ENCODE measurements at regions not wholly inside any gene's neighbourhood (a gene's known extent, or its start where the extent isn't known, plus 50 kb on each side); places are given as distances from the start of the nearest gene placed in this dataset.

DNA sequence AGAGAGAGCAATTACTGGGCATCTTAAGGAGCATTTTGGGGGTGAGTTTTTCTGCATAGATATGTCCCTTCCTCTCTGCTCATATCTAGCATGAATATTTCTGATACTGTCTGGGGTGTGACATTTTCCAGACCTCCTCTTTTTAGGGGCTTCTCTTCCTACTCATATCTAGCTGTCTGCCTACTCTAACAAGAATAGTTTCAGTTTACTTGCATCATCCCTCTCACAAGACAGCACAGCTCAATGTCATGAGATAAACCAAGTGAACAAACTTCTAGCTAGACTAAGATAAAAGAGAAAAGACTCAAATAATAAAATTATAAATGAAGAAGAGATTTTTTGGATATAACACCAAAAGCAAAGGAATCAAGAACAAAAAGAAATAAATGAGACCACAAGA lies 419.5 kb upstream of the SORCS1 start:
- H3K4me3 ChIP-seq: no peak overlapping the region
- DNase-seq (ENCODE audit: low read depth, low spot score): no peak
- no peak overlapping the region for H3K27ac ChIP-seq
- no peak overlapping the region for H3K9ac ChIP-seq (ENCODE audit: insufficient read length)
- no peaks in the 10 kb centered on the region for H3K36me3 ChIP-seq (ENCODE audit: insufficient read depth, low read length)
- H3K9me3 ChIP-seq (ENCODE audit: low read depth, low read length): no peaks in the 10 kb centered on the region
- TF ChIP-seq EZH2 (IDR thresholded peaks at IDR 0.05) (no peak), POLR2AphosphoS5 (IDR thresholded peaks at IDR 0.05; ENCODE audit: borderline replicate concordance, low read depth, low read length) (no peak)

DNA sequence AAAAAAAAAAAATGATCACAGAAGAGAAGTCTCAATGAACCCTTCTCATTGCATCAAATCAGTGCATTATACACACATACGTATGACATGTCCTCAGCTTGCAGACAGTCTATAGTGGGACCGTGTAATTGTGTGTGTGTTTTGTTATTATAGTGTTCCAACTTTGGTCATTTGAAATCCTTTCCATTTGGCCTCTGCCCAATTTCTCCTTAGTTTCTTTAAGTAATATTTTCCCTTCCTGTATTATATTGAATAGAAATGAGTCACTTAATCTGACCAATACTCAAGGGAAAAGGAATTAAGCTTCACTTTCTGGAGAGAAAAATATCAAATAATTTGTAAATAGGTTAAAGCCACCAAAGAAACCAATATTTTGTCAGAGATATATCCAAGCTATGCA lies 415.5 kb upstream of the SORCS1 start:
- no peak overlapping the region for H3K4me3 ChIP-seq
- no peak for DNase-seq (ENCODE audit: low read depth, low spot score)
- no peak for TF ChIP-seq FOXP2 (optimal IDR thresholded peaks at IDR 0.05; ENCODE audit: control extremely low read depth, extremely low read length, insufficient read depth)
- TF ChIP-seq POLR2AphosphoS5 (IDR thresholded peaks at IDR 0.05; ENCODE audit: borderline replicate concordance, low read depth, low read length): no peak
- TF ChIP-seq EZH2 (IDR thresholded peaks at IDR 0.05): no peak
- no peak overlapping the region for H3K27ac ChIP-seq
- H3K9me3 ChIP-seq (ENCODE audit: low read depth, low read length): no peaks in the 10 kb centered on the region
- H3K36me3 ChIP-seq (ENCODE audit: insufficient read depth, low read length): no peaks in the 10 kb centered on the region
- no peak overlapping the region for H3K9ac ChIP-seq (ENCODE audit: insufficient read length)

DNA sequence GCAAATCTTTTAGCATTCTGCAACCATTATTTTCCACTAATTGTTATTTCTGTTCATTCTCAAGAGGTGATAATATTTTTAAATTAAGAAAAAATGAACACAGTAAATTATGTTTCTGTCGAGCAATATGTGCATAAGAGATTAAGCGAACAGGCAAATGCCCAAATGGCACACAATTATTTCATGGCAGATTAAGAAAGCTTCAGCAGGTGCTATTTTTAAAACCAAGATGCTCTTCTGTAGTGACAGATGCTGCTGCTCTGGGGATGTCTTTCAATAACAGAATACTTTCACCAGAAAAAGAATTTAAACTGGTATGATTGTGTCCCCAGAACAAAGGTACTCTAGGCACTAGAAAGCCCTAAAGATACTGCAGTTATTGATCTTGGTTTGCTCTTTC lies 412.7 kb upstream of the SORCS1 start:
- Histone ChIP-seq H3K9me3 (ENCODE audit: low read depth, low read length) (no peaks in the 10 kb centered on the region), H3K27ac (no peak overlapping the region)
- no peak for TF ChIP-seq FOXP2 (optimal IDR thresholded peaks at IDR 0.05; ENCODE audit: control extremely low read depth, extremely low read length, insufficient read depth)
- no peak for TF ChIP-seq POLR2AphosphoS5 (IDR thresholded peaks at IDR 0.05; ENCODE audit: borderline replicate concordance, low read depth, low read length)
- no peak for TF ChIP-seq EZH2 (IDR thresholded peaks at IDR 0.05)

DNA sequence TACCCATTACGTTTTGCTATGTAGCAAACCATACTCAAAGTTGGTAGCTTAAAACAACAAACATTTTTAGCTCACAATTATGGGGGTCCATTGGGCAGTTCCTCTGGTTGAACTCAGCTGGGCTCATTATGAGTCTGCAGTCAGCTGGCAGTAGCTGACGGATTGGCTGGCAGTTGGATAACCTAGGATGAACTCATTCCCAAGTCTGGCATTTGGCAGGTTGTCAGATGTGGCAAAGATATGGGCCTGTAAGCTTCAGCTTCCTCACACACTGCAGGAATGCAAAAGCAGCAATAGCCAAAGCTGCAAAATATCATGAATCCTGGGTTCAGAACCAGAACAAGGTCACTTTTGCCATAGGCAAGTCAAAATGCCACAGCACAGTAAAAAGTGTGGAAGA lies 412.2 kb upstream of the SORCS1 start:
- no peak for TF ChIP-seq POLR2AphosphoS5 (IDR thresholded peaks at IDR 0.05; ENCODE audit: borderline replicate concordance, low read depth, low read length)
- TF ChIP-seq EZH2 (IDR thresholded peaks at IDR 0.05): no peak
- TF ChIP-seq FOXP2 (optimal IDR thresholded peaks at IDR 0.05; ENCODE audit: control extremely low read depth, extremely low read length, insufficient read depth): no peak
- H3K4me3 ChIP-seq: no peak overlapping the region
- no peaks in the 10 kb centered on the region for H3K9me3 ChIP-seq (ENCODE audit: low read depth, low read length)
- DNase-seq (ENCODE audit: low read depth, low spot score): no peak
- no peaks in the 10 kb centered on the region for H3K36me3 ChIP-seq (ENCODE audit: insufficient read depth, low read length)
- H3K9ac ChIP-seq (ENCODE audit: insufficient read length): no peak overlapping the region
- no peak overlapping the region for H3K27ac ChIP-seq

More for the DNA sequence above, 412.7 kb upstream of the SORCS1 start:
- no peaks in the 10 kb centered on the region for H3K36me3 ChIP-seq (ENCODE audit: insufficient read depth, low read length)
- H3K4me3 ChIP-seq: no peak overlapping the region
- no peak overlapping the region for H3K9ac ChIP-seq (ENCODE audit: insufficient read length)
- no peak for DNase-seq (ENCODE audit: low read depth, low spot score)

DNA sequence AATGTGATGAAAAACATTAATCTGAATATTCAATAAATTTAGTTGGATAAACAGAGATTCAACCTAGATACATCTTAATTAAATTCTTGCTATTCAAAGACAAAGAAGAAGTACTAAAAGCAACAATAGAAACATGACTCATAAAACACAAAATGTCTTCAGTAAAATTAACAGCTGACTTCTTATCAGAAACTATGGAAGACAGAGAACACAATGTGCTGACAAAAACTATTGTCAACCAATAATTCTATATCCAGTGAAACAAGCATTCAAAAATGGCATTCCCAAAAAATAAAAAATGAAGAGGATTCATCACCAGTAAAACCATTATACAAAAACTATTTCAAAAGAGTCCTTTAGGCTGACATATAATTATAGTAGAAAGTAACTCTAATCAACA lies 400.5 kb upstream of the SORCS1 start:
- no peak for TF ChIP-seq FOXP2 (optimal IDR thresholded peaks at IDR 0.05; ENCODE audit: control extremely low read depth, extremely low read length, insufficient read depth)
- TF ChIP-seq EZH2 (IDR thresholded peaks at IDR 0.05): no peak
- TF ChIP-seq POLR2AphosphoS5 (IDR thresholded peaks at IDR 0.05; ENCODE audit: borderline replicate concordance, low read depth, low read length): no peak
- H3K4me3 ChIP-seq: no peak overlapping the region
- H3K9me3 ChIP-seq (ENCODE audit: low read depth, low read length): no peaks in the 10 kb centered on the region
- no peak overlapping the region for H3K27ac ChIP-seq
- no peak overlapping the region for H3K9ac ChIP-seq (ENCODE audit: insufficient read length)
- DNase-seq (ENCODE audit: low read depth, low spot score): no peak
- no peaks in the 10 kb centered on the region for H3K36me3 ChIP-seq (ENCODE audit: insufficient read depth, low read length)

DNA sequence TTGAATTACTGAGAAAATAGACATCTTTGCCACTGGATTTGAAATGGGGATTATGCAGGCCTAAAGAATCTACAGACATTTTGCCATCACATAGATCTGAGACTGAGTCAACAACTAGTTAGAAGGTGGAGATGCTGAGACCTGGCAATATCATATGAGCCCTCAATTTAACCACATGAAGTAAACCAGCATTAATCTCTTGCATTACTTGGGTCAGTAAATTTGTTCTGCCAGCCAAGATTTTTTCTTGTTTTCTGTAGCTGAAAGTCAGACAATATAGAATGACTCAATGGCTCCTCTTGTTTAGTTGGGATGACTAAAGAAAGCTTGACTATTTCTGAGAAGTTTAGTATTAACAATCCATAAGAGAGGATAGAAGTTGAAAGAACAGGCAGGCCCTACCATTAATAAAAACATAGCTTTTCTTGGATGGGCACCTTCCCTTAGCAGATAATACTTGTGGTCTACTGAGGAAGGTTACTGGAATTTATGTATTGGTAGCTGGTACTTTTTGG lies 396.7 kb upstream of the SORCS1 start:
- Histone ChIP-seq H3K27ac (no peak overlapping the region), H3K9ac (ENCODE audit: insufficient read length) (no peak overlapping the region), H3K9me3 (ENCODE audit: low read depth, low read length) (no peaks in the 10 kb centered on the region), H3K36me3 (ENCODE audit: insufficient read depth, low read length) (no peaks in the 10 kb centered on the region), H3K4me3 (no peak overlapping the region)
- no peak for DNase-seq (ENCODE audit: low read depth, low spot score)
- TF ChIP-seq FOXP2 (optimal IDR thresholded peaks at IDR 0.05; ENCODE audit: control extremely low read depth, extremely low read length, insufficient read depth) (no peak), POLR2AphosphoS5 (IDR thresholded peaks at IDR 0.05; ENCODE audit: borderline replicate concordance, low read depth, low read length) (no peak), EZH2 (IDR thresholded peaks at IDR 0.05) (no peak)

DNA sequence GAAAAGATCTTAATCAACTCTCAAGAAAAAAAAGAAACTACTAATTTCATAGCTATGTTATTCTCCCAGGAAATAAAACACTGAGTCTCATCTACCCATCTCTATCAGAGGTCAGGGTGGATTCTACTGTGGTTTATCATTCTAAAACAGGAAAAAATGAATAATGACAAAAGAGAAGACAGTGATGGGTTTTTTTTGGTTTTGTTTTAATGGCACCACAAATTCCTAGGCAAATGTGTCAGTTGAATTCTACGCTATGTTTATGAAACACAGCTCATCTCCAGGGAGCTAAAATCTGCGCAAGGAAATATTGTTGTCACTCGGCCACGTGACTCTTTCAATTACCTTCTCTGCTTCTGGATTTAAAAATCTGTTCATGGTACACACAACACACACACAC lies 393.4 kb upstream of the SORCS1 start:
- H3K36me3 ChIP-seq (ENCODE audit: insufficient read depth, low read length): no peaks in the 10 kb centered on the region
- no peak overlapping the region for H3K4me3 ChIP-seq
- H3K9ac ChIP-seq (ENCODE audit: insufficient read length): no peak overlapping the region
- H3K9me3 ChIP-seq (ENCODE audit: low read depth, low read length): no peaks in the 10 kb centered on the region
- no peak overlapping the region for H3K27ac ChIP-seq
- TF ChIP-seq POLR2AphosphoS5 (IDR thresholded peaks at IDR 0.05; ENCODE audit: borderline replicate concordance, low read depth, low read length) (no peak), EZH2 (IDR thresholded peaks at IDR 0.05) (no peak), FOXP2 (optimal IDR thresholded peaks at IDR 0.05; ENCODE audit: control extremely low read depth, extremely low read length, insufficient read depth) (no peak)
- DNase-seq (ENCODE audit: low read depth, low spot score): no peak

DNA sequence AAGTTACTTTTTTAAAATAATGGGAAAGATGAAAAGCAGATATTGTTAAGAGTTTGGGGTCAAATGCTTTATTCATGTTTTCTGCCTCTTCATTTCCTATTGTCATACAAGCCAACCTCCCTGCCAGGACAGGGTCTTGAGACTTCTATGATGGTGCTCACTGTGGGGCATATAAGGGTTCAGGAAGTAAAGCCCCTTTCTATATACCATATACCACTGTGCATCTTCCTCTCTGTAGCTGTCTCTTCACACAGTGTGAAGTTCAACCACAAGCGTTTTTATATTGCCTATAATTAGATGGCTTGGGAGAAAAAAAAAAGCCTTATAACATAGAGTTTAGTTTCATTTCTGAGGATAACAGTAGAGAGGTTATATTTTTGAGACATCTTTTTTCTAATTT lies 389.8 kb upstream of the SORCS1 start:
- no peak for DNase-seq (ENCODE audit: low read depth, low spot score)
- no peak overlapping the region for H3K9ac ChIP-seq (ENCODE audit: insufficient read length)
- no peak overlapping the region for H3K4me3 ChIP-seq
- no peak for TF ChIP-seq POLR2AphosphoS5 (IDR thresholded peaks at IDR 0.05; ENCODE audit: borderline replicate concordance, low read depth, low read length)
- TF ChIP-seq EZH2 (IDR thresholded peaks at IDR 0.05): no peak
- no peak for TF ChIP-seq FOXP2 (optimal IDR thresholded peaks at IDR 0.05; ENCODE audit: control extremely low read depth, extremely low read length, insufficient read depth)
- H3K9me3 ChIP-seq (ENCODE audit: low read depth, low read length): no peaks in the 10 kb centered on the region
- H3K36me3 ChIP-seq (ENCODE audit: insufficient read depth, low read length): no peaks in the 10 kb centered on the region
- H3K27ac ChIP-seq: no peak overlapping the region

DNA sequence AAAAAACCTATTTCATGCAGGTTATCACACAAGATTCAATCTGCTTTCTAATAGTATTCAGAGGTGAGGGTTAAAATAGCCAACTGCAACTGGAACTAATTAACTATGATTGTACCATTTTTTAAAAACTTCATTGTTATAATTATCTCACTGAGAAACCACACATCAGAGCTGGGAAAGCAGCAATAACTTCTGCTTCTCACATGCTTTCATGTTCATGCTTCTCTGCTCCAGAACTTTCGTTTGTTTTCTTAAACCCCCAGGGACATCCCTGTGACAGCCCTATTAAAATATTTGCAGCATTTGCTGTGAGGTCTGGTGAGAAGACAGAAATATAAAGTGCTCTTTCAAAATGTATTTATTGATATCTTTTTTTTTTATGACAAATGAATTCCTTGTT lies 389.0 kb upstream of the SORCS1 start:
- H3K9ac ChIP-seq (ENCODE audit: insufficient read length): no peak overlapping the region
- no peak overlapping the region for H3K4me3 ChIP-seq
- DNase-seq (ENCODE audit: low read depth, low spot score): no peak
- no peaks in the 10 kb centered on the region for H3K36me3 ChIP-seq (ENCODE audit: insufficient read depth, low read length)
- H3K9me3 ChIP-seq (ENCODE audit: low read depth, low read length): no peaks in the 10 kb centered on the region
- TF ChIP-seq FOXP2 (optimal IDR thresholded peaks at IDR 0.05; ENCODE audit: control extremely low read depth, extremely low read length, insufficient read depth) (no peak), POLR2AphosphoS5 (IDR thresholded peaks at IDR 0.05; ENCODE audit: borderline replicate concordance, low read depth, low read length) (no peak), EZH2 (IDR thresholded peaks at IDR 0.05) (no peak)
- no peak overlapping the region for H3K27ac ChIP-seq

All from SK-N-MC (cell line).